ENCODE measurements at regions not wholly inside any gene's neighbourhood (a gene's known extent, or its start where the extent isn't known, plus 50 kb on each side); places are given as distances from the start of the nearest gene placed in this dataset.

GRCh38 chr2:121993682-121994081 is 238.2 kb downstream of the TSN start:
- TF ChIP-seq SP1 (IDR thresholded peaks at IDR 0.05), result no peak
- no peak for TF ChIP-seq ZNF384 (IDR thresholded peaks at IDR 0.05)
- no peak for TF ChIP-seq FOXM1 (IDR thresholded peaks at IDR 0.05; ENCODE audit: borderline replicate concordance)
- no peak for TF ChIP-seq FOXK2 (IDR thresholded peaks at IDR 0.05)
- TF ChIP-seq PKNOX1 (IDR thresholded peaks at IDR 0.05), result no peak
- TF ChIP-seq ELF4 (IDR thresholded peaks at IDR 0.05), result no peak
- TF ChIP-seq TARDBP (IDR thresholded peaks at IDR 0.05), result no peak

All from HEK293T (cell line).